Sigmoid colon (tissue), 6 donors: ENCODE measurements at regions not wholly inside any gene's neighbourhood (a gene's known extent, or its start where the extent isn't known, plus 50 kb on each side); places are given as distances from the start of the nearest gene placed in this dataset.

Source experiments
- DNase-seq: peaks from one replicate; pipeline ENCODE4 v3.0.0-alpha.2; 2019
- H3K27ac ChIP-seq, 4 donors: fragments of 200-600 bp; sonication (generic); one replicate each; pipeline ENCODE4 v1.5.1; 2016 to 2019; ENCODE audit warnings: mild to moderate bottlenecking in 1 of 4
- H3K27me3 ChIP-seq, 3 donors: fragments of 200-600 bp; sonication (generic); one replicate each; pipeline ENCODE4 v1.5.1; 2019; ENCODE audit warnings: mild to moderate bottlenecking in 1 of 3
- H3K36me3 ChIP-seq, 4 donors: fragments of 200-600 bp; sonication (generic); one replicate each; pipeline ENCODE4 v1.5.1; 2016 to 2019
- H3K4me1 ChIP-seq, 4 donors: fragments of 200-600 bp; sonication (generic); one replicate each; pipeline ENCODE4 v1.5.1; 2017 to 2019
- H3K4me3 ChIP-seq, 4 donors: fragments of 200-600 bp; sonication (generic); one replicate each; pipeline ENCODE4 v1.5.1; 2017 to 2019; ENCODE audit warnings: mild to moderate bottlenecking in 2 of 4, moderate library complexity in 1 of 4
- H3K9me3 ChIP-seq, 4 donors: fragments of 200-600 bp in 3 of 4; sonication (generic) in 3 of 4; one replicate each; pipeline versions ENCODE4 v1.5.1 to v1.6.1; 2013 to 2019
- EP300 ChIP-seq, 4 donors: sonication (generic); formaldehyde crosslinking; IDR thresholded peaks; one replicate each; pipeline ENCODE4 v1.6.1; 2017; ENCODE audit warnings: antibody characterized with exemption in 4 of 4
- POLR2A ChIP-seq, 2 donors: fragments of 450-650 bp; IDR thresholded peaks; one replicate each; pipeline ENCODE4 v1.6.1; 2016; ENCODE audit warnings: antibody characterized with exemption in 2 of 2, mild to moderate bottlenecking in 2 of 2, moderate library complexity in 2 of 2
- POLR2AphosphoS5 ChIP-seq, 4 donors: sonication (generic); formaldehyde crosslinking; IDR thresholded peaks; one replicate each; pipeline ENCODE4 v1.6.1; 2017; ENCODE audit warnings: antibody characterized with exemption in 4 of 4
- WGBS, 2 donors: extraction: QIAGEN DNeasy Blood & Tissue Kit; methylation state at CpG; one replicate each; pipeline ENCODE4 v1.1.7; 2013; 5-methylcytosine and 5-hydroxymethylcytosine counted together
- intact Hi-C: fragments of 100-400 bp; cut with DNase I; formaldehyde crosslinking; loops from one replicate; pipeline ENCODE4 v1.15.1; 2023
- TF ChIP-seq, protein P1 (sequence below), 4 experiments: fragments of 450-650 bp in 3 of 4; fragments of 200-600 bp in 1 of 4; IDR thresholded peaks; one replicate each; pipeline ENCODE4 v1.5.1; 2016 to 2019; ENCODE audit warnings: antibody characterized with exemption in 4 of 4, mild to moderate bottlenecking in 3 of 4, moderate library complexity in 2 of 4
- donor health status: healthy with polysubstance abuse.
- donor health status: healthy.

DNA sequence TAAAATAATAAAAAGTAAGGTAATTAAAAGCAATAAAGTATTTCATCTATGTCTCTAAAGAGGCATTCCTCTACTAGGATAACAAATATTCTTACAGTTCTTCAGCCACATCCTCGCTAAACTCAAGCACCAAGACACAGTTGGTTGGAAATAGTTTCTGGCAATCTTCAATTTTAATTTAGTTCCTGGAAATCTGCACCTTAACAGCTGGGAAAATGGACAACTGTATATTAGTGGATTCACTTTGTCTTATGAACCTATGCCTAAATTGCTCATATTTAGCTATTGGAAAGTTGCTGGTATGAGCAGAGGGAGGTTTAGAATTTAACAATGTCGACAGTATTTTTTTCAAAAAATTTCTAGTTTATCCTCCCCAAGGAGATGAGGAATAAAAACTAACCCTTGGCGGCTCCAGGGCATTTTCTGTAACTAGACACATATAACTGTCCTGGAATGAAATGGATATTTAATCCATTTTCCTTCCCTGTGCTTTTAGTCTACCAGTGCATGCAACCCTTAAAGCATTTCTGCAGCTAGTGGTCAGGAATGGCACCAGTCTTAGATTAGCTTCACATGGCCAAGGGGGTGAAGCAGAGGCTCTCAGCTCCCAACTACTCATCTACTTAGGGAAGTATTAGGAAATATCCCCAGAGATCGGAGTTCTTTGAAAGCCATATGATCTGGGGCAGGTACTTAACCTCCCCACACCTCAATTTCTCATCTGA is 290.0 kb upstream of the THBS1 start:
- 91 to 93% methylated on average over 4 of the region's 4 CpGs for WGBS, 2 donors

DNA sequence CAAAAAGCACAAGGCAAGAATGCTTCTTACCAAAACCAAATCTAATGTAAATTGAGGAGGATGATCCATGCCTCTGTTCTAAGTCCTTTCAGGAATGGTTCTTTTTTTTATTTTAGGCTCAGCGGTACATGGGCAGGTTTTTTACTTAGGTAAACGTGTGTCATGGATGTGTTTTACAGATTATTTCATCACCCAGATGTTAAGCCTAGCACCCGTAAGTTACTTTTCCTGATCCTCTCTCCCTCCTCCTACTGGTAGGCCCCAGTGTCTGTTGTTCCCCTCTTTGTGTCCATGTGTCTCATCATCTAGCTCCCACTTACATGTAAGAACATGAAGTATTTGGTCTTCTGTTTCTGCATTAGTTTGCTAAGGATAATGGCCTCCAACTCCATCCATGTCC is 289.2 kb upstream of the THBS1 start:
- no peak for DNase-seq
- Histone ChIP-seq H3K4me3 (no peak overlapping the region), H3K36me3 (no peaks in the 10 kb centered on the region), H3K9me3 (no peaks in the 10 kb centered on the region), H3K27me3 (no peaks in the 10 kb centered on the region), H3K27ac (no peak overlapping the region), H3K4me1 (peaks cover 0 to 14% (median 7%) of the 10 kb centered on the region in 4 donors)
- TF ChIP-seq POLR2AphosphoS5 (IDR thresholded peaks at IDR 0.05) (no peak), EP300 (IDR thresholded peaks at IDR 0.05) (no peak), POLR2A (IDR thresholded peaks at IDR 0.05) (no peak)
- TF ChIP-seq, protein P1, sequence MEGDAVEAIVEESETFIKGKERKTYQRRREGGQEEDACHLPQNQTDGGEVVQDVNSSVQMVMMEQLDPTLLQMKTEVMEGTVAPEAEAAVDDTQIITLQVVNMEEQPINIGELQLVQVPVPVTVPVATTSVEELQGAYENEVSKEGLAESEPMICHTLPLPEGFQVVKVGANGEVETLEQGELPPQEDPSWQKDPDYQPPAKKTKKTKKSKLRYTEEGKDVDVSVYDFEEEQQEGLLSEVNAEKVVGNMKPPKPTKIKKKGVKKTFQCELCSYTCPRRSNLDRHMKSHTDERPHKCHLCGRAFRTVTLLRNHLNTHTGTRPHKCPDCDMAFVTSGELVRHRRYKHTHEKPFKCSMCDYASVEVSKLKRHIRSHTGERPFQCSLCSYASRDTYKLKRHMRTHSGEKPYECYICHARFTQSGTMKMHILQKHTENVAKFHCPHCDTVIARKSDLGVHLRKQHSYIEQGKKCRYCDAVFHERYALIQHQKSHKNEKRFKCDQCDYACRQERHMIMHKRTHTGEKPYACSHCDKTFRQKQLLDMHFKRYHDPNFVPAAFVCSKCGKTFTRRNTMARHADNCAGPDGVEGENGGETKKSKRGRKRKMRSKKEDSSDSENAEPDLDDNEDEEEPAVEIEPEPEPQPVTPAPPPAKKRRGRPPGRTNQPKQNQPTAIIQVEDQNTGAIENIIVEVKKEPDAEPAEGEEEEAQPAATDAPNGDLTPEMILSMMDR (IDR thresholded peaks at IDR 0.05): no peak
- 87 to 93% methylated on average over 3 of the region's 3 CpGs for WGBS, 2 donors
- intact Hi-C loops: no loop called here

More for the DNA sequence above, 290.0 kb upstream of the THBS1 start:
- Histone ChIP-seq H3K4me1 (peaks cover 0 to 22% (median 12%) of the 10 kb centered on the region in 4 donors), H3K9me3 (no peaks in the 10 kb centered on the region), H3K27me3 (no peaks in the 10 kb centered on the region), H3K27ac (no peak overlapping the region), H3K36me3 (no peaks in the 10 kb centered on the region), H3K4me3 (no peak overlapping the region)
- DNase-seq: no peak
- intact Hi-C loops: no loop called here
- TF ChIP-seq, protein P1 (IDR thresholded peaks at IDR 0.05): no peak
- TF ChIP-seq EP300 (IDR thresholded peaks at IDR 0.05) (no peak), POLR2AphosphoS5 (IDR thresholded peaks at IDR 0.05) (no peak), POLR2A (IDR thresholded peaks at IDR 0.05) (no peak)

DNA sequence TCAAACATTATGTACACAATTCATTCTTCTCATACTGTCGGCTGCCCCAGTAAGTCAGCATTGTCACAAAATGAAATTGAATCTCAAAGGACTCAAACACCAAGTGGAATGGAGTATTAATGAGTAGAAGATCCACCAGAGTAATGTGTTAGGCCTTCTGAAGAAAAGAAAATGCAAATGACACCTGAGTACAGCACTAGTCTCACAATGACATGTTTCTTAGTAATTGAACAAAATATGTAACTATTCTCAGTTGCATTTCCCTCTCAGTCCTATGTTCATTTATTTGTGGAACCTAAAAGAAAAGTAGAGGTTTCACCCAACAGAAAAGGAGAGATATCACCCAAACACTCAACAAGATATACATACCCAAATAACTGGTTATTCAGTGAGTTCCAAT is 283.9 kb upstream of the THBS1 start:
- Histone ChIP-seq H3K9me3 (no peaks in the 10 kb centered on the region), H3K27me3 (no peaks in the 10 kb centered on the region), H3K4me1 (peaks cover 0 to 14% (median 6%) of the 10 kb centered on the region in 4 donors), H3K4me3 (no peak overlapping the region), H3K36me3 (no peaks in the 10 kb centered on the region), H3K27ac (no peak overlapping the region)
- TF ChIP-seq POLR2AphosphoS5 (IDR thresholded peaks at IDR 0.05) (no peak), EP300 (IDR thresholded peaks at IDR 0.05) (no peak), POLR2A (IDR thresholded peaks at IDR 0.05) (no peak)
- TF ChIP-seq, protein P1 (IDR thresholded peaks at IDR 0.05): no peak
- DNase-seq: no peak
- intact Hi-C loops: no loop called here
- 89 to 92% methylated on average over 1 of the region's 1 CpG for WGBS, 2 donors

GRCh38 chr15:39298271-39298962 is 282.5 kb upstream of the THBS1 start:
- no peak overlapping the region for H3K4me3 ChIP-seq
- no peaks in the 10 kb centered on the region for H3K9me3 ChIP-seq
- DNase-seq: no peak
- TF ChIP-seq EP300 (IDR thresholded peaks at IDR 0.05): no peak
- TF ChIP-seq, protein P1 (IDR thresholded peaks at IDR 0.05): no peak
- TF ChIP-seq POLR2A (IDR thresholded peaks at IDR 0.05): no peak
- no peak for TF ChIP-seq POLR2AphosphoS5 (IDR thresholded peaks at IDR 0.05)
- no peaks in the 10 kb centered on the region for H3K27me3 ChIP-seq
- peaks cover 0 to 14% (median 6%) of the 10 kb centered on the region in 4 donors for H3K4me1 ChIP-seq
- WGBS, 2 donors: 88 to 90% methylated on average over 4 of the region's 4 CpGs
- intact Hi-C loops: no loop called here
- no peak overlapping the region for H3K27ac ChIP-seq
- H3K36me3 ChIP-seq: no peaks in the 10 kb centered on the region
